ENCODE measurements at regions not wholly inside any gene's neighbourhood (a gene's known extent, or its start where the extent isn't known, plus 50 kb on each side); places are given as distances from the start of the nearest gene placed in this dataset.
"Not testable (repeated sequence)": the region's sequence is repeated elsewhere in the genome, so short reads cannot be mapped to it uniquely, and the experiment has no call there.

GRCh38 chr7:136371409-136371808 is 394.2 kb upstream of the MTPN start:
- DNase-seq (ENCODE audit: low read depth); in situ Hi-C loops (cut with HindIII; ENCODE audit: low pct_unique_long_range_greater_than_20kb, low sequenced_read_pairs): not testable (repeated sequence)

- in situ Hi-C loops (cut with HindIII; ENCODE audit: low pct_unique_long_range_greater_than_20kb, low sequenced_read_pairs), result no loop called here
- no peak for DNase-seq (ENCODE audit: low read depth)
Observed at GRCh38 chr7:136370137-136370536, 393.0 kb upstream of the MTPN start.

GRCh38 chr7:136369225-136369624 is 392.1 kb upstream of the MTPN start:
- DNase-seq (ENCODE audit: low read depth), result no peak
- in situ Hi-C loops (cut with HindIII; ENCODE audit: low pct_unique_long_range_greater_than_20kb, low sequenced_read_pairs), result no loop called here

GRCh38 chr7:136359333-136359903 is 382.3 kb upstream of the MTPN start:
- in situ Hi-C loops (cut with HindIII; ENCODE audit: low pct_unique_long_range_greater_than_20kb, low sequenced_read_pairs), result no loop called here
- no peak for DNase-seq (ENCODE audit: low read depth)

GRCh38 chr7:136353287-136353686 is 376.1 kb upstream of the MTPN start:
- no peak for DNase-seq (ENCODE audit: low read depth)
- in situ Hi-C loops (cut with HindIII; ENCODE audit: low pct_unique_long_range_greater_than_20kb, low sequenced_read_pairs), result no loop called here

GRCh38 chr7:136348542-136349192 is 371.5 kb upstream of the MTPN start:
- in situ Hi-C loops (cut with HindIII; ENCODE audit: low pct_unique_long_range_greater_than_20kb, low sequenced_read_pairs), result no loop called here

GRCh38 chr7:136348142-136348541 is 371.0 kb upstream of the MTPN start:
- in situ Hi-C loops (cut with HindIII; ENCODE audit: low pct_unique_long_range_greater_than_20kb, low sequenced_read_pairs), result no loop called here
- DNase-seq (ENCODE audit: low read depth), result no peak

More at GRCh38 chr7:136348542-136349192, 371.5 kb upstream of the MTPN start:
- DNase-seq (ENCODE audit: low read depth), result no peak

GRCh38 chr7:136347488-136347887 is 370.3 kb upstream of the MTPN start:
- in situ Hi-C loops (cut with HindIII; ENCODE audit: low pct_unique_long_range_greater_than_20kb, low sequenced_read_pairs), result no loop called here
- no peak for DNase-seq (ENCODE audit: low read depth)

GRCh38 chr7:136342251-136342650 is 365.1 kb upstream of the MTPN start:
- no peak for DNase-seq (ENCODE audit: low read depth)
- in situ Hi-C loops (cut with HindIII; ENCODE audit: low pct_unique_long_range_greater_than_20kb, low sequenced_read_pairs), result no loop called here

GRCh38 chr7:136339464-136339863 is 362.3 kb upstream of the MTPN start:
- no peak for DNase-seq (ENCODE audit: low read depth)
- in situ Hi-C loops (cut with HindIII; ENCODE audit: low pct_unique_long_range_greater_than_20kb, low sequenced_read_pairs), result no loop called here

- in situ Hi-C loops (cut with HindIII; ENCODE audit: low pct_unique_long_range_greater_than_20kb, low sequenced_read_pairs), result no loop called here
- DNase-seq (ENCODE audit: low read depth), result no peak
Observed at GRCh38 chr7:136336932-136337331, 359.8 kb upstream of the MTPN start.

- no peak for DNase-seq (ENCODE audit: low read depth)
- in situ Hi-C loops (cut with HindIII; ENCODE audit: low pct_unique_long_range_greater_than_20kb, low sequenced_read_pairs), result no loop called here
Observed at GRCh38 chr7:136333636-136334035, 356.5 kb upstream of the MTPN start.

GRCh38 chr7:136326045-136326609 is 349.0 kb upstream of the MTPN start:
- no peak for DNase-seq (ENCODE audit: low read depth)
- in situ Hi-C loops (cut with HindIII; ENCODE audit: low pct_unique_long_range_greater_than_20kb, low sequenced_read_pairs), result no loop called here

GRCh38 chr7:136325578-136325977 is 348.4 kb upstream of the MTPN start:
- in situ Hi-C loops (cut with HindIII; ENCODE audit: low pct_unique_long_range_greater_than_20kb, low sequenced_read_pairs), result no loop called here
- DNase-seq (ENCODE audit: low read depth), result no peak

- DNase-seq (ENCODE audit: low read depth), result no peak
- in situ Hi-C loops (cut with HindIII; ENCODE audit: low pct_unique_long_range_greater_than_20kb, low sequenced_read_pairs), result no loop called here
Observed at GRCh38 chr7:136325027-136325426, 347.9 kb upstream of the MTPN start.

GRCh38 chr7:136324073-136324704 is 347.0 kb upstream of the MTPN start:
- no peak for DNase-seq (ENCODE audit: low read depth)
- in situ Hi-C loops (cut with HindIII; ENCODE audit: low pct_unique_long_range_greater_than_20kb, low sequenced_read_pairs), result no loop called here

GRCh38 chr7:136312592-136312991 is 335.4 kb upstream of the MTPN start:
- no peak for DNase-seq (ENCODE audit: low read depth)
- in situ Hi-C loops (cut with HindIII; ENCODE audit: low pct_unique_long_range_greater_than_20kb, low sequenced_read_pairs), result no loop called here

- in situ Hi-C loops (cut with HindIII; ENCODE audit: low pct_unique_long_range_greater_than_20kb, low sequenced_read_pairs), result no loop called here
- DNase-seq (ENCODE audit: low read depth), result no peak
Observed at GRCh38 chr7:136309407-136309806, 332.2 kb upstream of the MTPN start.

GRCh38 chr7:136308230-136308629 is 331.1 kb upstream of the MTPN start:
- DNase-seq (ENCODE audit: low read depth), result no peak

More at GRCh38 chr7:136308230-136308629, 331.1 kb upstream of the MTPN start:
- in situ Hi-C loops (cut with HindIII; ENCODE audit: low pct_unique_long_range_greater_than_20kb, low sequenced_read_pairs), result no loop called here
